ENCODE measurements at regions not wholly inside any gene's neighbourhood (a gene's known extent, or its start where the extent isn't known, plus 50 kb on each side); places are given as distances from the start of the nearest gene placed in this dataset.

DNA sequence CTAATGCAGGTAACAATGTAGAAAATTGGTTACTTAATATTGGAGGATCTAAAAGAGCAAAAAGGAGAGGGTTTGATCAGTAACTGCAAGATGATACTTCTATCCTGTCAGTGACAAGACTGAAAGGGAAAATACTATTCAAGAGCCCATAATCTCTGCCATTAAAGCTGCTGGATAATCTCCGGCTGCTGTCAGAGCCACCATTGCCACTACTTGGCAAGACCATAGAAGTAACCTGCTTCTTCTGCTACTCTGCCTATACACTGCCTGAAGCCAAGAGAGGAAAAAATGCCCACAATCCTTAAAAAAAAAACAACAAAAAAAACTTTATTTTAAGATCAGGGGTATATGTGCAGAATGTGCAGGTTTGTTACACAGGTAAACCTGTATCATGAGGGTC lies 386.5 kb upstream of the ID4 start:
- Histone ChIP-seq H3K27me3 (ENCODE audit: control insufficient read depth, insufficient read depth, low read length) (peaks cover 13% of the 10 kb centered on the region), H3K9ac (ENCODE audit: low read depth, low read length) (no peak overlapping the region), H3K4me2 (ENCODE audit: low read length) (no peak overlapping the region), H3K9me3 (replicated peaks; ENCODE audit: low read length) (no peaks in the 10 kb centered on the region), H3K36me3 (ENCODE audit: insufficient read depth, low read length) (no peaks in the 10 kb centered on the region), H3K4me1 (ENCODE audit: control insufficient read depth, insufficient read depth, low read length) (no peaks in the 10 kb centered on the region), H3K4me3 (ENCODE audit: low read length) (no peak overlapping the region)

DNA sequence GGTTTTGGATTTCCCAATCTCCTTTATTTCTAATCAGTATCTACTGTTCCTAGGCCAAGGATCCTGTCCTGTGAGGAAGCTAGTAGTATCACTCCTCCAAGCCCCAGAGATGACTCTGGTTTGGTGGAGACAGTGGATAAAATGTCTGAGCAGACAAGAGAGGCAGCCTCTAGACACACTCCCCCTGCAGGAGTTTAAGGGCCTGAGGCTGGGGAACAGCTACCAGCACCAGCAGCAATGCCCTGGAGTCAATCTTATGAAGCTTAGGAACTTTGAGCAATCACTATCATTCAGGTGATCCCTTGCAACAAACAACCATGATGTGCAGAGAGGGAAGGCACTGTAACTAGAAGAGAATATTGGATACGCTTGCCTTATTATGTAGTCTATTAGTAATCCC lies 384.7 kb upstream of the ID4 start:
- no peak overlapping the region for H3K4me2 ChIP-seq (ENCODE audit: low read length)
- H3K4me1 ChIP-seq (ENCODE audit: control insufficient read depth, insufficient read depth, low read length), result no peaks in the 10 kb centered on the region
- no peak overlapping the region for H3K4me3 ChIP-seq (ENCODE audit: low read length)
- H3K36me3 ChIP-seq (ENCODE audit: insufficient read depth, low read length), result no peaks in the 10 kb centered on the region
- peaks cover 18% of the 10 kb centered on the region for H3K27me3 ChIP-seq (ENCODE audit: control insufficient read depth, insufficient read depth, low read length)
- H3K9ac ChIP-seq (ENCODE audit: low read depth, low read length), result no peak overlapping the region
- H3K9me3 ChIP-seq (replicated peaks; ENCODE audit: low read length), result no peaks in the 10 kb centered on the region

DNA sequence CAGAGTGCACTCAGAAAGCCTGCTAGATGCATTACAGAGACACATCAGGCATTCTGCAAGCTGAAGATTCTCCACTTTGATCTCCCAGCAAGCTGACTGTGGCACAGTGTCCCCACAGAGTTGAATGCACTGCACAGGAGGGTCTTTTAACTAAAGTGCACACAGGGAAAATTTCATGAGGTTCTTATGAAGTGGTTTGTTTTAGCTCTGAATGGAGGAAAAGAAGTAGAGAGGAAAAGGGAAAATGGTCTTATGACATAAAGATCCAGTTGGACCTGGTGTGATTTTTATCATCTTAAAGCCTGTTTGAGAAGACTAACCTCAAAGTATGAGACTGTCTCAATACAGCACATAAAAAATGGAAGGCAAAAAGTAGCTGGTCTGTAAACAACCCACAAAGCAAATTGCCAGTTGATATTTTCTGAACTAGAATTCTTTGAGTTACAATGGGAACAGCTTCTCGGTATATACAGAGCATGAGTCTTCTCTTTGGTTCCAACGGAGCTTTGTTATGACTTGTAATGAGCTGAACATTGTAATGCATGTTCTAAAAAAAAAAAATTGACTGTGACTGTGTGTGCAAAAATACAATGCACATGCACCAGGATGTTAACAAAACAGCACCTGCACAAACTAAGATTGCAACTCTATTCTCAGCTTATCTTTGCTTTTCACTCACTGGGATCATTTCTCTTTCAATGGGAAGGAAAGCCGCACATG lies 383.0 kb upstream of the ID4 start:
- Histone ChIP-seq H3K4me1 (ENCODE audit: control insufficient read depth, insufficient read depth, low read length) (no peaks in the 10 kb centered on the region), H3K9ac (ENCODE audit: low read depth, low read length) (no peak overlapping the region), H3K27me3 (ENCODE audit: control insufficient read depth, insufficient read depth, low read length) (peaks cover 23% of the 10 kb centered on the region), H3K9me3 (replicated peaks; ENCODE audit: low read length) (no peaks in the 10 kb centered on the region), H3K4me2 (ENCODE audit: low read length) (no peak overlapping the region), H3K4me3 (ENCODE audit: low read length) (no peak overlapping the region), H3K36me3 (ENCODE audit: insufficient read depth, low read length) (no peaks in the 10 kb centered on the region)

- no peaks in the 10 kb centered on the region for H3K4me1 ChIP-seq (ENCODE audit: control insufficient read depth, insufficient read depth, low read length)
- H3K9ac ChIP-seq (ENCODE audit: low read depth, low read length), result no peak overlapping the region
- H3K9me3 ChIP-seq (replicated peaks; ENCODE audit: low read length), result no peaks in the 10 kb centered on the region
- peaks cover 23% of the 10 kb centered on the region for H3K27me3 ChIP-seq (ENCODE audit: control insufficient read depth, insufficient read depth, low read length)
- H3K4me3 ChIP-seq (ENCODE audit: low read length), result no peak overlapping the region
- no peaks in the 10 kb centered on the region for H3K36me3 ChIP-seq (ENCODE audit: insufficient read depth, low read length)
- H3K4me2 ChIP-seq (ENCODE audit: low read length), result no peak overlapping the region
Measured at GRCh38 chr6:19454721-19455392, 382.3 kb upstream of the ID4 start.

GRCh38 chr6:19463250-19463649 lies 373.9 kb upstream of the ID4 start:
- H3K9ac ChIP-seq (ENCODE audit: low read depth, low read length), result no peak overlapping the region
- no peak overlapping the region for H3K4me3 ChIP-seq (ENCODE audit: low read length)
- H3K36me3 ChIP-seq (ENCODE audit: insufficient read depth, low read length), result no peaks in the 10 kb centered on the region
- peaks cover 5% of the 10 kb centered on the region for H3K27me3 ChIP-seq (ENCODE audit: control insufficient read depth, insufficient read depth, low read length)
- peaks cover 17% of the 10 kb centered on the region for H3K4me1 ChIP-seq (ENCODE audit: control insufficient read depth, insufficient read depth, low read length)
- H3K9me3 ChIP-seq (replicated peaks; ENCODE audit: low read length), result no peaks in the 10 kb centered on the region
- H3K4me2 ChIP-seq (ENCODE audit: low read length), result no peak overlapping the region

- Histone ChIP-seq H3K4me2 (ENCODE audit: low read length) (no peak overlapping the region), H3K9me3 (replicated peaks; ENCODE audit: low read length) (no peaks in the 10 kb centered on the region), H3K4me3 (ENCODE audit: low read length) (no peak overlapping the region), H3K4me1 (ENCODE audit: control insufficient read depth, insufficient read depth, low read length) (peaks cover 17% of the 10 kb centered on the region), H3K9ac (ENCODE audit: low read depth, low read length) (no peak overlapping the region), H3K36me3 (ENCODE audit: insufficient read depth, low read length) (no peaks in the 10 kb centered on the region), H3K27me3 (ENCODE audit: control insufficient read depth, insufficient read depth, low read length) (peaks cover 1% of the 10 kb centered on the region)
Measured at GRCh38 chr6:19463925-19464324, 373.2 kb upstream of the ID4 start.

DNA sequence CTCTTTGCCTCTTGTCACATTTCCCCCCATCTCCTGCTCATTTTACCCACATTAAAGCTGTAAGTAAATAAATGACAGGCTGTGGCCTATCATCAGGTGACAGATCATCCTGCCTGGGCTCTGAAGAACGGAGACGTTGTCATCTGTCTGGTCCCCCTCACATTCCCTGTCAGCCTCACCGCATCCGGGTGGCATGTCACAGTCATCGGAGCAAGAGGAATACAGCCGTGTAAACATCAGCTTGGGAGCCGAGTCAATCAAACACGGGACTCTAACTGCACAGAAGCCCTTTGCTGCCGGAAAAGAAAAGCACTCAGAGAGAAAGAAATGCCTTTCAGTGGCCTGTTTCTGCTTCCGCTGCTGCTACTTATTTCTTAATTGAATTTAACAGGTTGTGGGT lies 371.9 kb upstream of the ID4 start:
- Histone ChIP-seq H3K4me3 (ENCODE audit: low read length) (peak overlapping the region; percentile 32), H3K36me3 (ENCODE audit: insufficient read depth, low read length) (no peaks in the 10 kb centered on the region), H3K27me3 (ENCODE audit: control insufficient read depth, insufficient read depth, low read length) (no peaks in the 10 kb centered on the region), H3K9me3 (replicated peaks; ENCODE audit: low read length) (no peaks in the 10 kb centered on the region), H3K4me2 (ENCODE audit: low read length) (peak overlapping the region; percentile 52), H3K4me1 (ENCODE audit: control insufficient read depth, insufficient read depth, low read length) (peaks cover 17% of the 10 kb centered on the region), H3K9ac (ENCODE audit: low read depth, low read length) (peak overlapping the region; percentile 34)

DNA sequence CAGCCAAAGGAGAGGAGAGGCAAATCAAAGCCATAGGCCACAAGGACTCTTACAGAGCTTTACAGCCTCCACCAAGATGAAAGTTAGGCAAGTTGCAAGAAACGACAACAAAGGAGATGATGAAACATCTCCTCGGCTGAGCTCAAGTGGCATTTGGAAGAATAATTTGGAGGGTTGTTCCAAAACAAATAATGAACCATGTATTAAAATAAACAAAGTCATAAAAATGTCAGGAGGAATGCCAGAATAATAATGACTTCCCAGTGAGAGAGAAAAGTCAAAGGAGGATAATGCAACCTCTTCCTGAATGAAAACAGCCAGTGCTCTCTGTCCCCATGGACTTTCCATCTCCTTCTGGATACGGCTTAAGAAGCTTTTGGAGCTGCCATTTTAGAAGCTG lies 371.4 kb upstream of the ID4 start:
- Histone ChIP-seq H3K4me1 (ENCODE audit: control insufficient read depth, insufficient read depth, low read length) (peaks cover 17% of the 10 kb centered on the region), H3K9ac (ENCODE audit: low read depth, low read length) (peak overlapping the region; percentile 34), H3K4me3 (ENCODE audit: low read length) (peak overlapping the region; percentile 32), H3K9me3 (replicated peaks; ENCODE audit: low read length) (no peaks in the 10 kb centered on the region), H3K36me3 (ENCODE audit: insufficient read depth, low read length) (no peaks in the 10 kb centered on the region), H3K4me2 (ENCODE audit: low read length) (peak overlapping the region; percentile 52), H3K27me3 (ENCODE audit: control insufficient read depth, insufficient read depth, low read length) (peaks cover 4% of the 10 kb centered on the region)

GRCh38 chr6:19470333-19470732 lies 366.8 kb upstream of the ID4 start:
- Histone ChIP-seq H3K9ac (ENCODE audit: low read depth, low read length) (no peak overlapping the region), H3K36me3 (ENCODE audit: insufficient read depth, low read length) (no peaks in the 10 kb centered on the region), H3K9me3 (replicated peaks; ENCODE audit: low read length) (no peaks in the 10 kb centered on the region), H3K4me2 (ENCODE audit: low read length) (no peak overlapping the region), H3K4me1 (ENCODE audit: control insufficient read depth, insufficient read depth, low read length) (peaks cover 16% of the 10 kb centered on the region), H3K27me3 (ENCODE audit: control insufficient read depth, insufficient read depth, low read length) (peaks cover 4% of the 10 kb centered on the region), H3K4me3 (ENCODE audit: low read length) (no peak overlapping the region)

DNA sequence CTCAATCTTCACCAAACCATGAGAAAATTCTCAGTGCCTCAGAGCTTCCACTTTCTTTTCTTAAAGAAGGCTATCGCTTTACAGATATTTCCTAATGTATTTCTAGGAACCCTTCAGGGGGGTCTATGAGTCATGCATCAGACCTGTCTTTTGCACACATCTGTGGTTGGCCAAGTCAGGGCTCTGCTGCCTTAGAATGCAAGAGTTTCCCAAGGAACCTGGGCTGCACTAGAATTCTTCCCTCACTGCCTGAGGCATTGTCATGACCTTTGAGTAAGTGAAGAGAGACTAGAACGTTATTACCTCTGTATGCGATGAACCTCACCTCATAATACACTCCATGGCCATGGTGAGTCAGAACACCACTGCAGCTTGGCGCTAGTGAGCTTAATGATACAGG lies 365.0 kb upstream of the ID4 start:
- Histone ChIP-seq H3K4me3 (ENCODE audit: low read length) (no peak overlapping the region), H3K9me3 (replicated peaks; ENCODE audit: low read length) (no peaks in the 10 kb centered on the region), H3K4me1 (ENCODE audit: control insufficient read depth, insufficient read depth, low read length) (peaks cover 4% of the 10 kb centered on the region), H3K9ac (ENCODE audit: low read depth, low read length) (no peak overlapping the region), H3K27me3 (ENCODE audit: control insufficient read depth, insufficient read depth, low read length) (peaks cover 4% of the 10 kb centered on the region), H3K4me2 (ENCODE audit: low read length) (no peak overlapping the region), H3K36me3 (ENCODE audit: insufficient read depth, low read length) (no peaks in the 10 kb centered on the region)

DNA sequence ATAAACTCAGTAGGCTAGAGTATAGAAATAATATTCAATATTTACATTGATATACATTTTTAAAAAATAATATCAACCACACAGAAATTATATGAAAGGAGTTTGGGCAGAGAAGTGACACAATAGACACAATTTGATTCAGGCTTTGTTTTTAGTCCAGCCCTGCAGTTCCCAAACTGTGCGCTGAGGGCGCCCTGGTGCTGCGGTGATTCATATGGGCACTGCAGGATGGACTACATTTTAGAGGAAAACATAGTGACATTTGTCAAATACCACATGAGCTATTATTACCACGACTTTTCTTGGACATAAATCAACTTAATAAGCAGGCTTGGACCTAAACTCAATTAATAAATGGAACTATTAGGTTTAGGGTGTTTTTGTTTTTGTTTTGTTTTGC lies 364.3 kb upstream of the ID4 start:
- H3K4me2 ChIP-seq (ENCODE audit: low read length), result no peak overlapping the region

DNA sequence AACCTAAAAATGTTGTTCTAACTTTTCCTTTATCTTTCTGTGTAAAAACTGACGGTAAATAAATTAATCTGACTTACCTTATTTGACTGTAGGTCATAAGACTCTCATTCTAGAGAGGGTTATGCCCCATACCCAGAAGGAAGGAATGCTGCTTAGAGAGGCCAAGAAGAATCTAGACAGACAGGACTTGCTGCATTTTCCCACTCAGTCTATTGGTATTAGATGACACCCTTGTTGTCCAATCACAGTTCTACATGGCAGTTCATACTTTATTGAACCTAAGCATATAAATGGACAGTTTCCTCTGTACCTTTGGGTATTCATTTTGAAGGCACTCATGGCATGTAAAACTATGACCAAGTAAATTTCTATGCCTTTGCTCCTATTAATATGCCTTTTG lies 359.6 kb upstream of the ID4 start:
- Histone ChIP-seq H3K4me1 (ENCODE audit: control insufficient read depth, insufficient read depth, low read length) (peaks cover 10% of the 10 kb centered on the region), H3K27me3 (ENCODE audit: control insufficient read depth, insufficient read depth, low read length) (no peaks in the 10 kb centered on the region), H3K4me2 (ENCODE audit: low read length) (no peak overlapping the region), H3K4me3 (ENCODE audit: low read length) (no peak overlapping the region), H3K9ac (ENCODE audit: low read depth, low read length) (no peak overlapping the region), H3K9me3 (replicated peaks; ENCODE audit: low read length) (no peaks in the 10 kb centered on the region), H3K36me3 (ENCODE audit: insufficient read depth, low read length) (no peaks in the 10 kb centered on the region)

More for the DNA sequence above, 364.3 kb upstream of the ID4 start:
- H3K36me3 ChIP-seq (ENCODE audit: insufficient read depth, low read length), result no peaks in the 10 kb centered on the region
- peaks cover 4% of the 10 kb centered on the region for H3K4me1 ChIP-seq (ENCODE audit: control insufficient read depth, insufficient read depth, low read length)
- H3K9me3 ChIP-seq (replicated peaks; ENCODE audit: low read length), result no peaks in the 10 kb centered on the region
- H3K27me3 ChIP-seq (ENCODE audit: control insufficient read depth, insufficient read depth, low read length), result peaks cover 4% of the 10 kb centered on the region
- H3K4me3 ChIP-seq (ENCODE audit: low read length), result no peak overlapping the region
- H3K9ac ChIP-seq (ENCODE audit: low read depth, low read length), result no peak overlapping the region

Measured in skeletal muscle satellite cell (primary cell).